HG03045 (cell line): ENCODE measurements at regions not wholly inside any gene's neighbourhood (a gene's known extent, or its start where the extent isn't known, plus 50 kb on each side); places are given as distances from the start of the nearest gene placed in this dataset.

ENCODE experiments used
- ATAC-seq: cut with Tn5 transposase; IDR thresholded peaks from one replicate; pipeline ENCODE4 v1.9.1; 2021; ENCODE audit warnings: mild to moderate bottlenecking, moderate library complexity; ENCODE audit not compliant: unreplicated experiment

GRCh38 chr19:28521614-28522544 is 691.1 kb downstream of the UQCRFS1 start:
- ATAC-seq: no peak

DNA sequence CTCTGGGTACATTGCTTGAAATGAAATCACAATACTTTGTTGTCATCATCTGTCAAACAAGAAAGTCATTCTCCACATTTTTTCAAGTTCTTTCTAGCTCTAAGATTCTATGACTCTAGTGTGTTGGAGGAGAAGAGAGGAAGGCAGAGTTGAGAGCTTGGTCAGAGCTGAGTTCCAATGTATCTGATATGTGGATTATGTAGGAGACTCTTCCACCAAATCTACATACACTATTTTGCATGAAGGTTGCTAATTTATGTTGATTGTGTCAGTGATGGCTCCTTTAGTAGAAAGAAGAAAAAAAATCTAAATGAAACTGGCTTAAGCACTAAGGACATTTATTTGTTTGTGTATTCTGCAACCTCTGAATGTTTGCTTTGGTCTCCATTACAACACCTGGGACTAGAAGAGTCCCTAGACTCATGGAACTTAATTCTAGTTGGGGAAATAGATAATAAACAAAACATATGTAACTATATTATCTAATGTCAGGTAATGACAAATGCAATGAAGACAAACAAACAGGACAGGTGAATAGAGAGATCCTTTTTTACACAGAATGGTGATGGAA is 691.9 kb downstream of the UQCRFS1 start:
- no peak for ATAC-seq

GRCh38 chr19:28519952-28520861 is 692.7 kb downstream of the UQCRFS1 start:
- ATAC-seq: no peak

DNA sequence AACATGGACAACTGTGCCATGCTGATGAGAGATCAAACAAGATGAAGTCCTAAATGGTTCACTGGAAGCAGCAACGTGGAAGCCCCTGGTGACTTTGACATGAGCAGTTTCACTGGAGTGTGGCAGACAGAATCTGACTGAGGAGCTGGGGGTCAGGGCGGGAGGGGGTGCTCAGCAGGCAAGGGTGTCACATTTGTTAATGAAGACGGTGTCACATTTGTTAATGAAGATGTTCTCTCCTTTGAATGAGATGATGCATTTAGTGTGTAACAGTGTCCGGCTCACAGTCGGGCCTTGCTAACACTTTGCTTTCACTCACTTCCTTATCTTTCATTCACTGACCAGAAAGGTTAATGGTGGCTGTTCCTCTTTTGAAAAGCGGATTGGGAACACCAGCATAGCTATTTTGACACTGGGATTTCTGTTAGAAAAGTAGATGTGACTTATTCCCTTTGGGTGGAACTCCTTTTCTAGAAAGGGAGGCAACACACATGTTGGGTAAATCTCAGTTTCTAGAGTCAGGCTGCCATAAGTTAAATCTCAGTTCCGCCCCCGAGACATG is 693.7 kb downstream of the UQCRFS1 start:
- ATAC-seq: no peak

DNA sequence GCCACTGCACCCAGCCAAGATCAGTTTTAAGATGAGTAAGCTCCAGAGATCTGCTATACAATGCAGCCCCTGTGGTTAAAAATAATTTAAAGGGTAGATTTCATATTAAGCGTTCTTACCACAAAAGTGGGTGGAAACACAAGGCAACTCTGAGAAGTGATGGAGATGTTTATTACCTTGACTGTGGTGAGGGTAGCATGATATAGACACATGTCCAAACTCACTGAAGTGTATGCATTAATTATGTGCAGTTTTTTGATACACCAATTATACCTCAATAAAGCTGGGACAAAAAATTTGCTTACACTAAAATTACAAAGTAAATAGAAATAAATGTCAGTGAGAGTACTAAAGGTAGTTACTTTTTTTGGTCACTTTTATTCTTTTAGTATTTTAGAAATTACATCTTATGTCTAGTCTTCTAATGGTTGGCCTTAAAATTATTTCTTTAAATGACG is 696.5 kb downstream of the UQCRFS1 start:
- ATAC-seq: no peak

DNA sequence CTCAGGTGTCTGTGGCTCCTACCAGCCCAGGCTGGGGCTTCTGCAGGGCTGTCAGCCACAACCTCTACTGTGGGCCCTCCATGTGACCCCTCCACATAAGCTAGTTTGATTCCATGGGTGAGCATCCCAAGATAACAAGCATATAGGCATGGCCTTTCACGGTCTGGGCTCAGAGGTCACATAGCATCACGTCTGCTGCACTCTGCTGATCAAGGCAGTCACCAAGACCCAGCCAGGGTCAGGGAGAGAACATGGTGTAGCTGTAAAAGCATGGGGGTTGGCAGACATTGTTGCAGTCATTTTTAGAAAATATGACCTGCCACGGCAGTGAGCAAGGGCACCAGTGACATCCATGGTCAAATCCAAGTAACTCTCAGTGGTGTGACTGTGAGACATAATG is 698.8 kb downstream of the UQCRFS1 start:
- no peak for ATAC-seq

DNA sequence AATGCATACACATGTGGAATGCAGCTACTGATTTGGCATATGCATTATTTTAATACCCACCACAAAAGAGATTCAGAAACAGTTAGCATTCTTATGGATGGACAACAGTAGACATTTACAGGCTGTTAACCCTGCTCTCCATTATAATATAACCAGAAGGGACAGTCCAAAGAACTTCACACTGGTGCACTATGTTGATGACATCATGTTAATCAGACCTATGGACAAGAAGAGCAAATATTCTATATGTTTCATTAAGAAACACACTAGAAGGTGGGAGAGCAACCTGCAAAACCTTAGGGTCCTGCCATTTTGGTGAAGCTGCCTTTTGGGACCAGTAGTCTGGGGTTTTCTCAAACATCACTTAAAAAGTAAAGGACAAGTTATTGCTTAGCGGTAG is 701.3 kb downstream of the UQCRFS1 start:
- ATAC-seq: no peak

GRCh38 chr19:28509079-28509895 is 703.7 kb downstream of the UQCRFS1 start:
- ATAC-seq: no peak

DNA sequence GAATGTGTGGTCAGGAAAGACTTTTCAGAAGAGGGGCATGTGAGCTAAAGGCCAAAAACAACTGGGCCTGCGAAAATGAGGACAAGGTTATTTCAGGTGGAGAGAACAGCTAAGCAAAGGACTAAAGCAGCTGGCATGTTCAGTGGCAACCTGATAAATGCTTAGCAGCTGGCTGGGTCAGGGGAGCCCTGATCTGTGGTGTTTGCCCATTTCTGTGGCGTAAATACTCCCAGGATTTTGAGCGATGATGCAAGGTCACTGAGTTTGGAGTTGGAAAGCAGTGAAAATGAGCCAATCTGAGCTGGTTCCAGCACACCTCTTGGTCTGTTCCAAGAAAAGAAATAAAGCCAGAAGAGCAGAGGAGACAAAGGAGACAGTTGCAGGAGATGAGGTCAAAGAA is 704.3 kb downstream of the UQCRFS1 start:
- no peak for ATAC-seq

DNA sequence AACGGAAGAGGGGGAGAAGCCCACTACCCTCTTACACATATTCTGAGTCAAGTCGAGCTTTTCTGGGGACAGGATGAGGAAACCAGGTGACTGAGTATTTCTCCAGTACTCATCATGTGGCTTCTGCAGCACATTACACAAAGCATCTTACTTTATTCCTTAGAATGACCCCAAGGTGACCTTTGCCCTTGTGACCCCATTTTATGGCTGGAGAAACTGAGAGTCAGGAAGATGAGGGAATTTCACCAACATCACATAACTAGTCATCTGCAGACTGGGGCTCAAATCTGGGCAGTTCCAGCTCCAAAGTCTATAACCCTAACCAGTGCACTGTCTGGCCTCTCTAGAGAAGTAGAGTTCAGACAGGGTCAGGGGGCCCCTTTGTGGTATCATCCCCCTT is 707.0 kb downstream of the UQCRFS1 start:
- no peak for ATAC-seq

- no peak for ATAC-seq
Measured at GRCh38 chr19:28505134-28505533, 707.8 kb downstream of the UQCRFS1 start.

DNA sequence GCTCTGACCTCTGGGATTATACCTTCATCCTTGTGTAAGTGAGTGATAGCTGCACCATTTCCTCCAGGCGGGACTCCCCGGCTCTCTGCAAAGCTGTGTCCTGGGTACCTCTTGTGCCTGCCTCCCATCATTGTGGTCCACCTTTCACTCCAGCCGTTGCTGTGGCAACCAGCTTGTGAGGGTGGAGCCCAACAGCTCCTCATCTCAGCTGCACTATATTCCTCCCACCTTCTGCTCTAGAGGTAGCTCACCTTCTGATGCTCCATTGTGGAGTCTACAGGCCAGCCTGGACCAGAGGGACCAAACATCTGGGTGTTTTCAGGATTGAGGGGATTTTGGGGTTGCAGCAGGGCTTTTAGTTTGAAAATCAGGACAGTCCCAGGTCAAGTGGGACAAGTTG is 708.2 kb downstream of the UQCRFS1 start:
- ATAC-seq: no peak

GRCh38 chr19:28504139-28504538 is 708.8 kb downstream of the UQCRFS1 start:
- ATAC-seq: no peak

- ATAC-seq: no peak
Measured at GRCh38 chr19:28502879-28503734, 709.8 kb downstream of the UQCRFS1 start.

DNA sequence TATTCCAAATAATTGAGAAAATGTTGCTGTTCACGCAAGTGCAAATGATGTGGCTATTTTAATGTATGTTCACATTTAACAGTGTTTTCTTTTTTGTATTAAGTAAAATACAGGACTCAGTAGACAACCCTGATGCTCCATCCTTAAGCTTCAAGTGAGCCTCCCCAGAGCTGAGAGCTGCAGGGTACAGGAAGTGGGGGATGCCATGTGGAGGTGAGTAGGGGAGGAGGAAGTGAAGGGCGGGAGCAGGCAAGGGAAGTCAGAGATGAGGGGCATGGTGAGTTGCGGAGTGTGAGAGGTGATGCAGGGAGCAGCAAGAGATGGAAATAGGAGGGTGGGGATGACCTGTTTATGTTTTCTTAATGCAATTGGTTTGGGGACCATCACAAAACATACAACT is 711.0 kb downstream of the UQCRFS1 start:
- no peak for ATAC-seq

- ATAC-seq: no peak
Measured at GRCh38 chr19:28500982-28501630, 711.8 kb downstream of the UQCRFS1 start.

- ATAC-seq: no peak
Measured at GRCh38 chr19:28500296-28500695, 712.7 kb downstream of the UQCRFS1 start.

DNA sequence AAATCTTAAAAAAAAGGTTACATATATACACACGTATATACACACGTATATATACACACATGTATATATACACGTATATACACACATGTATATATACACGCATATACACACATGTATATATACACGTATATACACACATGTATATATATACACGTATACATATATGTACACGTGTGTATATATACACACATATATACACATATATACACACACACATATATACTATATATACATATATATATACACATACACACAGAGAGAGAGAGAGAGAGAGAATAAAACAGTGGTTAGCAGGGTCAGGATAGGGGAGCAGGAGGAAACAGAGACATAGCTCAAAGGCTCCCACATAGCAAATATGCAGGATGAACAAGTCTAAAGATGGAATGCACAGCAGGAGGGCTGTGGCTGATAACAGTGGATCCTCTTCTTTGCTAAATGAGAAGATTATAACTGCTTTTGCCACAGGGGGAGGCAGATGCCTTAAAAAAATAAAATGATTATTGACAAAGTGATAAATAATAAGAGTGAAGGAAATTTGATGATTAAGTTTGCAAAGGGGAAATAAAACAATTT is 714.5 kb downstream of the UQCRFS1 start:
- ATAC-seq: no peak
